ENCODE measurements at regions not wholly inside any gene's neighbourhood (a gene's known extent, or its start where the extent isn't known, plus 50 kb on each side); places are given as distances from the start of the nearest gene placed in this dataset.
"Not testable (repeated sequence)": the region's sequence is repeated elsewhere in the genome, so short reads cannot be mapped to it uniquely, and the experiment has no call there.

DNA sequence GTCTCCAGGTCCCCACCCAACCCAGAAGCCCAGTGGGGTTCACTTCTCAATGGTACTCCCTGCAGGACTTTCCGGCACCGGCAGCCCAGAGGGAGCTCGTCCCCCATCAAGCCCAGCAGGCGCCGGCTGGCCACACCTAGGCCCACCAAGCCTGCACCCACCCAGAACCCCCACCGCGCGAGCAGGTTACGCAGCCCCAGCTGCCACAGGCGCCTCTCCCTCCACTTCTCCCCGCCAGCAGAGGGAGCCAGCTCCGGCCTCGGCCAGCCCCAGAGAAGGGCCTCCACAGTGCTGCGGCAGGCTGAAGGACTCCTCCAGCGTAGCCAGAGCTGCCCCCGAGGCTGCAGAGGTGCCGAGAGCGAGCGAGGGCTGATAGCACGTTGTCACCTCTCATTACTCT is 722.3 kb downstream of the PLA2G4A start:
- DNase-seq: no peak

GRCh38 chr1:187563191-187563590 is 734.4 kb downstream of the PLA2G4A start:
- no peak for DNase-seq

GRCh38 chr1:187566354-187566753 is 737.6 kb downstream of the PLA2G4A start:
- no peak for DNase-seq

GRCh38 chr1:187568067-187568466 is 739.3 kb downstream of the PLA2G4A start:
- no peak for DNase-seq

- no peak for DNase-seq
Observed at GRCh38 chr1:187570166-187570565, 741.4 kb downstream of the PLA2G4A start.

DNA sequence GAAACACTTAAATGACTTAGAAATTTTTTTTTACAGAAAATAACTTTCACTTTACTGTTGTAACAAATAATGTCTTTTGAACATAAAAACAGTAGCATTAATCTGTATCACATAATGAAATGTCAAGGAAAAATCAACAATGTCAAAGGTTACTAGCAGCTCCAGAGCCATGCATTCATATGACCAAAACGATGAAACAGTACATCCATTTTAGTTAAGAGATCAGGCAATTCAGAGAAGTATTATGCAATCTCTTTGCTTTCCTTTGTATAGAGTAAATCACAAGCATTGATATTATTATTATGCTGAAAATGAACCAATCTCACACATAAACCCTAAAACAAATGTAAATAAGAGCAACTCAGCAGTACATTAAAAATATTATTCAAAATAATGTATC is 748.9 kb downstream of the PLA2G4A start:
- no peak for DNase-seq

GRCh38 chr1:187588917-187589316 is 760.2 kb downstream of the PLA2G4A start:
- no peak for DNase-seq

DNA sequence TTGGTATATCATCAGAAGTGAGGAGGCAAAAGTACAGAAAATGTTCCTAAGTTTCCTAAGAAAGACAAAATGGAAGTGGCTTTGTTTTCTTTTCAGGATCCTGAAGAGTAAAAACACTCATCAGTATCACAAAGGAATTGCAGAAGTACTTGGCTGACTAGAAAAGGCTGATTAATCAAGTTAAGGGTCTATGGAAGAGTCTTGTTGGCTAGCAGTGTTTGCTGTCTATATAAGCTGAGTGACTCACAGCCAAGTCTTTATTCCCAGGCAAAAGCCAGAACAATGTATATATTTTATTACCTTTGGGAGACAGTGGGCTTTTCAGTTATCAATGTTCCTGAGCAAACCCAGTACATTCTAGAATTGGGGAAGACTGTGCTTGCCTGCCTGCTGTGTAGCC is 777.0 kb downstream of the PLA2G4A start:
- DNase-seq: no peak

GRCh38 chr1:187615853-187616735 is 787.3 kb downstream of the PLA2G4A start:
- DNase-seq: not testable (repeated sequence)

- DNase-seq: not testable (repeated sequence)
Observed at GRCh38 chr1:187616830-187617229, 788.1 kb downstream of the PLA2G4A start.

DNA sequence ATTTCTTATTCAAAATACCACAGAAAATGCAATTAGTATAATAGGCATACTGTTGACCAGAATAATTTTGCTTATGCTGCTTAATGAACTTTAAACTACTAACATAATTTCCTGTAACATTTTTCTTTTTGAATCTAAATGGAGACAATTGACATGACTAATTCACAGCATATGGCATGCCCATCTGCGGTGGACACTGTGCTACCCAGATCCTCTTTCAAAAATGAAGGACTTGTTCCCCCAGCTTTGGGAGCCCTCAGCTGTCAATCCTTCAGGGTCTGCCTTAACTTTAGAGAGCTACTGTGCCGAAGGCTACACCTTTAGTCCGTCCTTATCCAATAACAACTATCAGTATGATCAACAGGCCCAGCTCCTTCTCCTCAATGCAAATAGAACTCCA is 789.0 kb downstream of the PLA2G4A start:
- DNase-seq: peak in 1 of 2 experiments; percentile 9

- no peak for DNase-seq
Observed at GRCh38 chr1:187619175-187619574, 790.4 kb downstream of the PLA2G4A start.

DNA sequence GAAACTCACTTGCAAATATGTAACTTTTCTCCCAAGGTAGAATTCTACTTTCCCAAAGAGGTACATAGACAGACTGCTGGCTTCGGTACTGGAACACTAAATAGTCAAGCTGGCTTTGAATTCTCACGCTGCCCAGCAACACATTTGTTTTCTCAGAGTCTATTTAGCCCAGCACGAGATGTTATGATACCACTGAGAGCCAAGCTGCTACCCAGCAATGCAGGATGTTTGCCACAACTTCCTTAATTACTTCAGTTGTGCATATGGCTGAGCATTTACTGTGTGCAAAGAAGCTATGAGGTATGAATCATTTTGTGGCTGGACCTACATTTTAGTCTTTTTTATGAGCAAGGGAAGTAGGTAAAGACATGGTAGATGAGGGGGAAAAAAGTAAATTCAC is 793.2 kb downstream of the PLA2G4A start:
- DNase-seq: peak in 1 of 2 experiments; percentile 59

DNA sequence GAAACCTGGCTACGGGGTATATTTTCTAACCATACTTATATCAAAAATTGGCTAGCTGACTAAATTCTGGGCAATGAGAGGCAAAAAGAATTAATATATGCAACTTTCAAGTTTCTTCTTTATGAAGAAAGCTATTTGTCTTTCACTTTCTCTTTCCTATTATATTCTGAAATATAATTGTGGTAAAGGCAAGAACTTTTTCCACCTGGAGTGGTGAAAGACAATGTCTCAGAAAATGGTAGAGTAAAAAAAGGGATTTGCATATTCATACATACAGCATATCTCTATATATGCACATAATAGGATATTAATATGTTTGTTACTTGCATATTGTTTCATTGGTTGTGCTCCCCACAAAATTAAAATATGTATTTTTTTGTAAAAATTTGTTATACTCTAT is 793.8 kb downstream of the PLA2G4A start:
- no peak for DNase-seq

DNA sequence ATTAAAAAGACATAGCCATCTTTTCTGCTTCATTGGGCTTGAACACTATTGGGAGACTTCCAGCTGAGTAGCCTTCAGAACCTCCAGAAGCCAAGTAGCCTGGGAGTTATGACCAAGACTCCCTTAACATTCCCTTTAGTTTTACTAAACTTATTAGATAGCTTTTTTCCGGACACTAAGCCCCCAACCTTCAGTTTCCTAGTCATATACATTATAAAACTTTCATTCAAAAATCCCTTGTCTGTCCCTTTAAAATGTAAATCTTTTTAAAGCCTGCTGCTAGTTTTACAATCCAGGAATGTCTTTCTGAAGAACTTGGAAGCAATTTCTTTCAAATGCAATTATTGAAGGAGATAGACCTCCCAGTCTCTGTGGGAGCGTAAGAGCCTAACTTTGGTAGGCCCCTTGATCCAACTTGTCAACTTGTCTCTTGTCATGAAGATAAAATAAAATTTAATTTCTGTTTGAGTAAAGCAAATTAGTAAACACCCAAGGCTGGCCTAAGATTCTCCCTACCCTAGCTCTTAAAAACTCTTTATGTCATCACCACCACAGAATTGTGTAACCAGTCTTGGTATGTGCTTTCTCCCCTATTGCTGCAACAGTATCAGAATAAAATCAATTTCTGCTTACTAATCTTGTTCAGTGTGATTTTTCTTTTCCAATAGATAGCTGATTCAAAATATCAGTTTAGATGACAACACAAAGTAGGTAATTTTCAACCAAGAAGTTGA is 796.2 kb downstream of the PLA2G4A start:
- DNase-seq: no peak

DNA sequence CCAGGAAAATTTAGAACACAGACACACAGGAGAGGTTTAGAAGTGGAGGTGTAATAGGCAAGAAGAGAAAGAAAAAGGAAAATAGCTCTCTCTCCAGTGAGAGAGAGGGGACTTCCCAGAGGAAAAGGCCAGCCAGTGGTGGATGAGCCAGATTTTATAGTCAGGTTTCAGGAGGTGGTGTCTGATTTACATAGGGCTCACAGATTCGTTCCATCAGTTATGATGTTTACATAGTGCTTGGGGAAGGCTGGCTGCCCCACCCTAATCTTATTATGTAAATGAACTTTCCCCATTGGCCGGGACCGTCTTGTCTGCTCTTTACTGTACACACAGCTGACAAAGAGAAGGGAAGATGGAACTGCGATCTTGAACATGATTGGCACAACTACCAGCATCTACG is 797.3 kb downstream of the PLA2G4A start:
- no peak for DNase-seq

GRCh38 chr1:187627516-187627915 is 798.8 kb downstream of the PLA2G4A start:
- no peak for DNase-seq

- no peak for DNase-seq
Observed at GRCh38 chr1:187629075-187629474, 800.3 kb downstream of the PLA2G4A start.

- DNase-seq: no peak
Observed at GRCh38 chr1:187630653-187631380, 802.1 kb downstream of the PLA2G4A start.

GRCh38 chr1:187631381-187631675 is 802.6 kb downstream of the PLA2G4A start:
- no peak for DNase-seq

DNA sequence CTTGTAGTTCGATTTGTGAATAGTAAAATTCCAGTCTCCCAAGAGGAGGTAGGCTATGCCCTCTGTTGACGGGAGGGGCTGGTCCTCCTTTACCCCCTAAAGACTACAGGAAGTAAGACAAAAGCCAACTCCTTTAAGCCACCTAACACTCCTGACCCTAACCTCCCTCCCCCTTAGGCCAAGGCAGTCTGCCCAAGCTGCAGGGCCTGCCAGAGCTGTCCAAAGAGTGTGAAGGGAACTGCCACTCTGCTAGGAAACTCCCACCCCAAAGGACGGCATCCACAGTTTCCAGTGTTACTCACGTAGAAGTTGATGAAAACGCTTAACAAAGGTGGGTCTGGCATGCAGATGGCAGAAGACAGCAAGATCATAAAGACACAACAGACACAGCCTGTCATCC is 803.2 kb downstream of the PLA2G4A start:
- DNase-seq: no peak

GRCh38 chr1:187634940-187635339 is 806.2 kb downstream of the PLA2G4A start:
- no peak for DNase-seq

GRCh38 chr1:187638733-187639434 is 810.1 kb downstream of the PLA2G4A start:
- DNase-seq: no peak
